Fibroblast of lung (primary cell): ENCODE measurements at regions not wholly inside any gene's neighbourhood (a gene's known extent, or its start where the extent isn't known, plus 50 kb on each side); places are given as distances from the start of the nearest gene placed in this dataset.

ENCODE experiments used
- DNase-seq, 2 donors: peaks; one replicate each; pipeline versions ENCODE4 v3.0.0 to v3.0.0-alpha.2; 2010; ENCODE audit warnings: low read depth in 2 of 2
- H2AFZ ChIP-seq: 2 replicates; pipeline ENCODE4 v1.5.1; 2012; ENCODE audit warnings: low read length, control low read depth, inconsistent platforms
- H3K27ac ChIP-seq: 2 replicates; pipeline ENCODE4 v1.5.1; 2011; ENCODE audit warnings: low read length, control low read depth; ENCODE audit not compliant: insufficient read depth
- H3K27me3 ChIP-seq: 2 replicates; pipeline ENCODE4 v1.5.1; 2011; ENCODE audit warnings: mild to moderate bottlenecking, low read length; ENCODE audit not compliant: control insufficient read depth, insufficient read depth
- H3K36me3 ChIP-seq: 2 replicates; pipeline ENCODE4 v1.5.1; 2011; ENCODE audit warnings: low read length; ENCODE audit not compliant: control insufficient read depth, insufficient read depth
- H3K4me1 ChIP-seq: 2 replicates; pipeline ENCODE4 v1.5.1; 2011; ENCODE audit warnings: low read length; ENCODE audit not compliant: control insufficient read depth, insufficient read depth; ENCODE audit errors: extremely low read depth
- H3K4me2 ChIP-seq: 2 replicates; pipeline ENCODE4 v1.5.1; 2011; ENCODE audit warnings: low read length, control low read depth; ENCODE audit not compliant: insufficient read depth; ENCODE audit errors: extremely low read depth
- H3K4me3 ChIP-seq, 4 experiments: fragments of 200-600 bp in 1 of 4; sonication (generic) in 1 of 4; replicated peaks in 1 of 4; 2 replicates each; pipeline ENCODE4 v1.5.1; 2011 to 2016; ENCODE audit warnings: low read length in 4 of 4, low read depth in 3 of 4, mild to moderate bottlenecking in 3 of 4, control low read depth in 2 of 4, inconsistent platforms in 1 of 4, mixed read lengths in 1 of 4; ENCODE audit not compliant: insufficient read depth in 1 of 4; ENCODE audit errors: control extremely low read depth in 1 of 4
- H3K79me2 ChIP-seq: 2 replicates; pipeline ENCODE4 v1.5.1; 2012; ENCODE audit warnings: mild to moderate bottlenecking, low read length, inconsistent platforms; ENCODE audit not compliant: control insufficient read depth, insufficient read depth
- H3K9ac ChIP-seq: 2 replicates; pipeline ENCODE4 v1.5.1; 2011; ENCODE audit warnings: mild to moderate bottlenecking, low read length, control low read depth; ENCODE audit not compliant: insufficient read depth
- H3K9me3 ChIP-seq: 2 replicates; pipeline ENCODE4 v1.5.1; 2012; ENCODE audit warnings: low read depth, low read length; ENCODE audit not compliant: control insufficient read depth, insufficient read depth
- H4K20me1 ChIP-seq: 2 replicates; pipeline ENCODE4 v1.5.1; 2011; ENCODE audit warnings: low read length; ENCODE audit not compliant: control insufficient read depth, insufficient read depth; ENCODE audit errors: extremely low read depth
- CTCF ChIP-seq, 2 donors: IDR thresholded peaks in 1 of 2; conservative IDR thresholded peaks in 1 of 2; 1 replicate in 1 of 2; 2 replicates in 1 of 2; pipeline ENCODE4 v1.5.1; 2011 to 2012; ENCODE audit warnings: low read length in 2 of 2, control low read depth in 1 of 2, inconsistent platforms in 1 of 2, low read depth in 1 of 2, mild to moderate bottlenecking in 1 of 2
- EZH2 ChIP-seq: IDR thresholded peaks from 2 replicates; pipeline ENCODE4 v1.5.1; 2012; ENCODE audit warnings: low read length, control low read depth, mild to moderate bottlenecking; ENCODE audit errors: missing control alignments

- H3K4me1 ChIP-seq = no peaks in the 10 kb centered on the region
- no peak overlapping the region for H2AFZ ChIP-seq
- no peak for DNase-seq
- no peak overlapping the region for H3K4me3 ChIP-seq
- H3K9me3 ChIP-seq = no peaks in the 10 kb centered on the region
- no peaks in the 10 kb centered on the region for H3K79me2 ChIP-seq
- H3K9ac ChIP-seq = no peak overlapping the region
- no peaks in the 10 kb centered on the region for H3K27me3 ChIP-seq
- H4K20me1 ChIP-seq = no peaks in the 10 kb centered on the region
- TF ChIP-seq CTCF (conservative IDR thresholded peaks at IDR 0.05 in 1 of 2, IDR thresholded peaks at IDR 0.05 in 1 of 2; ENCODE audit: low read depth in 1 of 2, low read length in 2 of 2) = no peak
- no peak for TF ChIP-seq EZH2
- no peak overlapping the region for H3K4me2 ChIP-seq
- no peak overlapping the region for H3K27ac ChIP-seq
- no peaks in the 10 kb centered on the region for H3K36me3 ChIP-seq
These were observed 52.9 kb upstream of the DIO3 start for GRCh38 chr14:101508196-101508947.

- Histone ChIP-seq H4K20me1 (no peaks in the 10 kb centered on the region), H3K79me2 (no peaks in the 10 kb centered on the region), H3K27me3 (no peaks in the 10 kb centered on the region), H3K36me3 (no peaks in the 10 kb centered on the region), H2AFZ (no peak overlapping the region), H3K9me3 (no peaks in the 10 kb centered on the region), H3K4me2 (no peak overlapping the region), H3K4me3 (no peak overlapping the region), H3K27ac (no peak overlapping the region), H3K4me1 (no peaks in the 10 kb centered on the region), H3K9ac (no peak overlapping the region)
- no peak for TF ChIP-seq EZH2
- TF ChIP-seq CTCF (conservative IDR thresholded peaks at IDR 0.05 in 1 of 2, IDR thresholded peaks at IDR 0.05 in 1 of 2; ENCODE audit: low read depth in 1 of 2, low read length in 2 of 2) = no peak
- no peak for DNase-seq
These were observed 52.2 kb upstream of the DIO3 start for GRCh38 chr14:101508948-101509729.

- Histone ChIP-seq H2AFZ (no peak overlapping the region), H3K9me3 (no peaks in the 10 kb centered on the region), H3K4me1 (no peaks in the 10 kb centered on the region), H3K27me3 (no peaks in the 10 kb centered on the region), H4K20me1 (no peaks in the 10 kb centered on the region), H3K4me3 (no peak overlapping the region), H3K27ac (no peak overlapping the region), H3K79me2 (no peaks in the 10 kb centered on the region), H3K4me2 (no peak overlapping the region), H3K36me3 (no peaks in the 10 kb centered on the region), H3K9ac (no peak overlapping the region)
- DNase-seq = no peak
- no peak for TF ChIP-seq CTCF (conservative IDR thresholded peaks at IDR 0.05 in 1 of 2, IDR thresholded peaks at IDR 0.05 in 1 of 2; ENCODE audit: low read depth in 1 of 2, low read length in 2 of 2)
- TF ChIP-seq EZH2 = no peak
These were observed 51.4 kb upstream of the DIO3 start for GRCh38 chr14:101509730-101510371.
